Effector memory CD4-positive, alpha-beta T cell (primary cell): ENCODE measurements at regions not wholly inside any gene's neighbourhood (a gene's known extent, or its start where the extent isn't known, plus 50 kb on each side); places are given as distances from the start of the nearest gene placed in this dataset.

Source experiments
- DNase-seq, 3 donors: peaks; one replicate each; pipeline ENCODE4 v3.0.0-alpha.2; 2020
- H3K27ac ChIP-seq: 2 replicates; pipeline ENCODE4 v1.7.0; 2013; ENCODE audit warnings: mild to moderate bottlenecking, low read length, moderate library complexity; ENCODE audit not compliant: insufficient read depth, poor library complexity, severe bottlenecking
- H3K27me3 ChIP-seq: replicated peaks from 2 replicates; pipeline ENCODE4 v1.7.0; 2013; ENCODE audit warnings: mild to moderate bottlenecking, low read length; ENCODE audit not compliant: insufficient read depth, control insufficient read depth, poor library complexity, severe bottlenecking
- H3K36me3 ChIP-seq: 2 replicates; pipeline ENCODE4 v1.7.0; 2013; ENCODE audit warnings: mild to moderate bottlenecking, low read length, moderate library complexity; ENCODE audit not compliant: control insufficient read depth, insufficient read depth
- H3K4me1 ChIP-seq: 2 replicates; pipeline ENCODE4 v1.7.0; 2013; ENCODE audit warnings: low read length, mild to moderate bottlenecking; ENCODE audit not compliant: control insufficient read depth, insufficient read depth, poor library complexity, severe bottlenecking
- H3K4me3 ChIP-seq: 2 replicates; pipeline ENCODE4 v1.7.0; 2013; ENCODE audit warnings: low read length, low read depth, mild to moderate bottlenecking; ENCODE audit not compliant: insufficient read depth, poor library complexity, severe bottlenecking
- H3K9me3 ChIP-seq: 2 replicates; pipeline ENCODE4 v1.7.0; 2013; ENCODE audit warnings: mild to moderate bottlenecking, low read length, moderate library complexity; ENCODE audit not compliant: control insufficient read depth

DNA sequence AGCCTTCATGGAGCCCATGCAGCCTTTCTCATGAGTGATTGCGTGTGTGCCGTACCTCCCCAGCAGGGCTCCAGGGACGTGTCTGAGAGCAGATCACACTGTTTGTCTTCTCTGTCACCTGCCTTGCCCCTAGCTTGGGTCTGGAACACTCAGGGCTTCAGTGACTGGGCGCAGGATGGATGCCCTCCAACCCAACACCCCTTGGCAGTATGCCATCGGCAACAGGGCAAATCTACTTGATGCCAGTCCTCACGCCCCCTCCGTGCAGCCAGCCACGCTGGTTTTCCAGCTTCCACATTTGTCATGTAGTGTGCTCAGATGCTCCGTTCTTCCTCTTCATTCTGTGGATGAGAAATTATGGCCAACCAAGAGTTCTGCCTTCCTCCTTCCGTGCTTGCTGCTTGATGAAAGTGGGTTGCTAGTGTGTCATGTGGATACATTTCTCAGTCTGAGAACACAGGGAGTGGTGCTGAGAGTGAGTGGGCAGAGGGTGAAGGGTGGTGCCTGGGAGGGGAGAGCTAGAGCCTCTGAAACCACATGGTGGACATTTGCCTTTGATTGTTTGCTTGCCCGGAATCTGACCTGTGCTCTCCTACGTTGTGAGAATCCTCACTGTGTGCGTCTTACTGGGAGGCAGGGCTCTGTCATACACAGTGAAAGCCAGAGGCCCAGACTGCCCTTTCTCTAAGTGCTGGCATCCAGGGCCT, 97.2 kb downstream of the FAM43A start:
- H3K27me3 ChIP-seq: peaks cover 4% of the 10 kb centered on the region
- H3K27ac ChIP-seq: no peak overlapping the region
- H3K9me3 ChIP-seq: no peaks in the 10 kb centered on the region
- no peak overlapping the region for H3K4me3 ChIP-seq
- DNase-seq: no peak
- H3K4me1 ChIP-seq: no peaks in the 10 kb centered on the region
- no peaks in the 10 kb centered on the region for H3K36me3 ChIP-seq

DNA sequence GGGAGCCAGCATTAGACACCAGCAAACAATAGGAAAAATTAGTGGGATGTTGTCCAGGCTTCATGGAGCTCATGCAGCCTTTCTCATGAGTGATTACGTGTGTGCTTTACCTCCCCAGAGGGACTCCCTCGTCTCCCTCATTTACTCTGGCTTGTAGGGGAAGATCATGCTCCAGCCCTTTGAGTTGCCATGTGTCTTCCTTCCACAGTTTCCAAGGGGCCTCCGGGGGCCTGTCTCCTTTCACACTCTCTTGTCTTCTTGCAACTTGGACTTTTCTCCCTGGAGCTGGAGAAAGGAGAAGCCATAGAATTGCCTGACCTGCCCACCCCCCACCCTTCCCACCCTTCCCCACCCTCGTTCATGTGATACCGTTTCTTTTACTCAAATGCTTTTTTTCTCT, 98.7 kb downstream of the FAM43A start:
- Histone ChIP-seq H3K9me3 (no peaks in the 10 kb centered on the region), H3K27ac (no peak overlapping the region)
- DNase-seq: no peak

DNA sequence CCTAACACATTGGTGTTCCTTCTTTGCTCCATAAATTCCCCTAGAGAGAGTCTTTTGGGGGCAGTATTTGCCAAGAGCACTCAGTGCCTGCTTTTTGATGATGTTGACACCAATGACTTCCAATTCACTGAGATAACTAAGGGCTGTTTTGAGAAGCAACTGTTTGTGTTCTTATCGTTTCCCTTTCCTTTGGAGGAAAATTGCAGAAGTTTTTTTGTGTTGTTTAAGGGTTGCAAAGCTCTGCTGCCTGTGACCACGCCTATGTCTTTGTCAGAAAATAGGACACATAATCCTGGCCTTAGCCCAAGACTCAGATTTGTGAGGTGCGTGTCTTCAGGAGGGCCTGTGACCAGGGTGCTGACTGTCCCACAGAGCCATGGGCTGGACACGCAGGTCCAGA, 99.6 kb downstream of the FAM43A start:
- H3K4me3 ChIP-seq: no peak overlapping the region
- no peaks in the 10 kb centered on the region for H3K4me1 ChIP-seq
- no peak for DNase-seq
- no peaks in the 10 kb centered on the region for H3K36me3 ChIP-seq
- no peak overlapping the region for H3K27ac ChIP-seq
- no peaks in the 10 kb centered on the region for H3K27me3 ChIP-seq
- H3K9me3 ChIP-seq: no peaks in the 10 kb centered on the region

More for the DNA sequence above, 98.7 kb downstream of the FAM43A start:
- Histone ChIP-seq H3K27me3 (no peaks in the 10 kb centered on the region), H3K4me1 (no peaks in the 10 kb centered on the region), H3K4me3 (no peak overlapping the region), H3K36me3 (no peaks in the 10 kb centered on the region)

DNA sequence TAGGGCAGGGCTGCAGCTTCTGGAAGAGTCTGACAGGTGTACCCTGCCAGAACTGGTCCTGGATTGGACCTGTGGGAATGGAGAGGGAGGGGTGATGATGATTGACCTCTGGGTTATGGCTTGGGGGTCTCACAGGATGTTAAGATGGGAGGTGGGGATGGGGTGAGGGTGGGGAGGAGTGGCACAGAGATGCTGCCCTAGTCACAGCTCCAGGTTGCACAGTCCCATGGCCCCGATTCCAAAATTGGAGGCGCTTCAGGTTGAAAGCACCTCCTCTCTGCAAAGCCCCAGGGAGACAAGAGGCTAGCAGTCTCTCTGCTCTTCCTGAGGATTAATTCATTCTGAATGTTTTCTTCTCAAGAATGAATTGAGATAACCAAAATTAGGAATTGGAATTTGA, 101.4 kb downstream of the FAM43A start:
- no peak overlapping the region for H3K27ac ChIP-seq
- no peaks in the 10 kb centered on the region for H3K9me3 ChIP-seq
- no peaks in the 10 kb centered on the region for H3K27me3 ChIP-seq
- no peaks in the 10 kb centered on the region for H3K36me3 ChIP-seq
- no peak for DNase-seq
- no peak overlapping the region for H3K4me3 ChIP-seq
- H3K4me1 ChIP-seq: no peaks in the 10 kb centered on the region

DNA sequence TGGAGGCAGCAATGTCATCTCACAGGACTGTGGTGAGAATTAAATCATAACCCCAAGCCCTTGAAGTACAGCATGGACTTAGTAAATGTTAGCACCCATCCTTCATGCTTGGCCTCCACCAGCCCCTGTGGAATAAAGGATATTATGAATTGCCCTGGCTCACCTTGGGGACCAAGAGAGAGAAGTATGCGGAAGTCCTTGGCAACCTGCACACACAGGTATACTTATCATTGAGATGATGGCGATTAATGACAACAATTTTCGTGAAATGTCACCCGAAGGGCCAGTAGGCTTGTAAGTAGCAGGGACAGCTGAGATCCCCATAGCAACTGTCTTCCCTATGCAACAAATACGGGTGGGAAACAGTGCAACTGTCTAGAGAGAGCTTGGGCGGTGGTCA, 102.0 kb downstream of the FAM43A start:
- no peaks in the 10 kb centered on the region for H3K4me1 ChIP-seq
- no peak overlapping the region for H3K4me3 ChIP-seq
- H3K9me3 ChIP-seq: no peaks in the 10 kb centered on the region
- no peaks in the 10 kb centered on the region for H3K27me3 ChIP-seq
- no peaks in the 10 kb centered on the region for H3K36me3 ChIP-seq
- DNase-seq: no peak
- no peak overlapping the region for H3K27ac ChIP-seq

DNA sequence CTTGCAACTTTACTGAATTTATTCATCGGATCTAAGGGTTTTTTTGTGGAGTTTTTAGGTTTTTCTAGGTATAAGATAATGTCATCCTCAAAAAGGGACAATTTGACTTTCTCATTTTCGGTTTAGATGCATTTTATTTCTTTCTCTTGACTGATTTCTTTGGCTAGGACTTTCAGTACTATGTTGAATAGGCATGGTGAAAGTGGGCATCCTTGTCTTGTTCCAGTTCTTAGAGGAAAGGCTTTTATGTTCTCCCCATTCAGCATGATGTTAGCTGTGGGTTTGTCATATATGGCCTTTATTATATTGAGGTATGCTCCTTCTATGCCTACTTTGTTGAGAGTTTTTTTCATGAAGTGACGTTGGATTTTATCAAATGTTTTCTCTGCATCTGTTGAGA, 106.7 kb downstream of the FAM43A start:
- Histone ChIP-seq H3K4me1 (no peaks in the 10 kb centered on the region), H3K36me3 (no peaks in the 10 kb centered on the region), H3K9me3 (peaks cover 5% of the 10 kb centered on the region), H3K27ac (no peak overlapping the region), H3K4me3 (no peak overlapping the region), H3K27me3 (no peaks in the 10 kb centered on the region)
- no peak for DNase-seq

DNA sequence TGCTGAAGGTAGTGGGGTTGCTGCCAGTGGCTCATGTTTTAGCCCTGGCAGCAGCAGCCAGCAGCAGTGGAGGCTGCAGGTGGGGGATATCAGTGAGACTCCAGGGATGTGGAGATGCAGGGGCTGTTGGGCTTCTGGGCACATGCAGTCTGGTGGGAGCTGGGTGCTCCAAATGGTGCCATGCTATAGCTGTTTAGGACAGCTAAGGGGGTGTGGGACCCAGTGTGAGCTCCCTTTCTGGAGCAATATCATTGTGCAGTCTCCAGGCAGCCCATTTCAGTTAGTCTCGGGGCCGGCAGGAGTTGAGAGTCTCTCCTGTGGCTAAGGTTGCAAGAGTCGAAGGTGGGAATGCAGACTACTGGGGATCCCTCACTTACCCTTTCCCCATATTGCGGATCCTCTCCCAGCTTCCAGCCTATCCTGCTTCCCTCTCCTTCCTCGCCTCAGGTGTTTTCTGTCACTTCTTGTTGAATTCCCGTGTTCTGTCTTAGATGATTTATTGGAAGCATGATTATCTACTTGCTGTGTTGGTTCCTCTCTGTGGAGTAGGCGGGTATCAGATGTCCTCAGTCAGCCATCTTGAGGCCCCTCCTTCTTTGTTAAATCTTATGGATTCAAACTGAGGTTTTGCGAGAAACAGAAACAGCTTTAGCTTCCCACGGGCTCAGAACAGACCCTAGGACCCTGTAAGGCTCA, 112.0 kb downstream of the FAM43A start:
- no peaks in the 10 kb centered on the region for H3K4me1 ChIP-seq
- H3K27me3 ChIP-seq: no peaks in the 10 kb centered on the region
- no peak overlapping the region for H3K4me3 ChIP-seq
- DNase-seq: no peak
- no peaks in the 10 kb centered on the region for H3K36me3 ChIP-seq
- no peak overlapping the region for H3K27ac ChIP-seq
- peaks cover 5% of the 10 kb centered on the region for H3K9me3 ChIP-seq

DNA sequence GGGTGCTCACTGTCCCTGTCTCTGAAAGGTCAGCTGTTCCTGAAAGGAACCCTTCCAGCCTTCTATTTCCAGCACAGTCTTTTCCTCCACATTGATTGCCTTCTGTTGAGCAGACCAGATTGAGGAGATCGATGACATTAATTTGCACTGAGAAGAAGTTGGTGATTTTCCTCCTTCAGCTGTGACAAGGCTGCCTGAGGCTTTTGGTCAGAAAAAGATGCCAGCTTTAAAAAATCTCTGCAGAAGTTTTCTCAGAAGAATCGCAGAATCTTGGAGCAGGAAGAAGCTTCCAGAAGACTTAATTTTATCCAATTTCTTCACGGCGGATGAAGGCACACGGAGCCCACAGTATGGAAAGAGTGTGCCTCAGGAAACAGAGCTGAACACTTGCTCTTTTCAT, 112.8 kb downstream of the FAM43A start:
- no peaks in the 10 kb centered on the region for H3K27me3 ChIP-seq
- no peak overlapping the region for H3K27ac ChIP-seq
- no peaks in the 10 kb centered on the region for H3K4me1 ChIP-seq
- no peak overlapping the region for H3K4me3 ChIP-seq
- no peaks in the 10 kb centered on the region for H3K36me3 ChIP-seq
- DNase-seq: no peak
- peaks cover 5% of the 10 kb centered on the region for H3K9me3 ChIP-seq

DNA sequence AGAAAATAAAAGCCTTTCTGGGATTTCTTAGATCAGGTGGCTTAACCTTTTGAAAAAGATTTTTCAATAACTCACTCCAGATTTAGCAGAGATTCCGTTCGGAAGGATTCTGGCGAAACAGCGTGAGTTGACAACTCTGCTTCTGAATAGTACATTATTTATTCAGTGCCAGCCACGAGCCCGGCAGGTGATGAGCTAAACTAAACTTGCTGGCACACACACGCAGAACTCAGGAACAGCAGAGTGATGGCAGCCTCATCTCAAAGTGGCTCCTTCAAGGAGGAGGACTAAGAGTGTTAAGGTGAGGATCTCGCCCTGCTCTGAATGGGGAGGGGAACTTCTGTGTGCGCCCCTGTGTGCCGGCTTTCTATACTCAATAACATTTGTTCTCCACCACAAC, 114.3 kb downstream of the FAM43A start:
- H3K27me3 ChIP-seq: no peaks in the 10 kb centered on the region
- no peak overlapping the region for H3K27ac ChIP-seq
- no peak overlapping the region for H3K4me3 ChIP-seq
- peaks cover 5% of the 10 kb centered on the region for H3K9me3 ChIP-seq
- H3K4me1 ChIP-seq: no peaks in the 10 kb centered on the region
- no peak for DNase-seq
- no peaks in the 10 kb centered on the region for H3K36me3 ChIP-seq
